ENCODE measurements at regions not wholly inside any gene's neighbourhood (a gene's known extent, or its start where the extent isn't known, plus 50 kb on each side); places are given as distances from the start of the nearest gene placed in this dataset.

DNA sequence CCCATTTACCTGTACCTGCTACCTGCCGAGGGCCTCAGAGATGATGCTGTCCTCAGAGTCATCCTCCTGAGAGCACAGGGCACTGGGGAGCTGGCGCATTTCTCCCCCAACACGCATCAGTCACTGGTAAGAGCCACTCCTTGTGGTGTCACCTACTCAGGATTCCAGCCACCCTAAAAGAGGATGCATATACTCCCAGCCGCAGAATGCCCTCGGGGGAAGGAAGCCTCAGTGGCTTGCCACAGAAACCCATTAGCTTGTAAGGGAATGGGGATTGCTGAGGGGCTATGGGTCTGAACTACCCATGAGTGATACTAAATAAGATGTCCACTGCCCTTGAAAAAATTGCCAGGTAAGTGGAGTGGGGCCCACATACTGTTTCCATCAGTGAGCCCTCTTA lies 279.2 kb downstream of the WDR11 start:
- POLR2A ChIA-PET (ENCODE audit: low non-redundant PET) = no interaction called here
- CTCF ChIA-PET = no interaction called here
- H3K27ac ChIP-seq = no peak overlapping the region
- no peak for DNase-seq (ENCODE audit: low spot score)
- TF ChIP-seq, protein P1, sequence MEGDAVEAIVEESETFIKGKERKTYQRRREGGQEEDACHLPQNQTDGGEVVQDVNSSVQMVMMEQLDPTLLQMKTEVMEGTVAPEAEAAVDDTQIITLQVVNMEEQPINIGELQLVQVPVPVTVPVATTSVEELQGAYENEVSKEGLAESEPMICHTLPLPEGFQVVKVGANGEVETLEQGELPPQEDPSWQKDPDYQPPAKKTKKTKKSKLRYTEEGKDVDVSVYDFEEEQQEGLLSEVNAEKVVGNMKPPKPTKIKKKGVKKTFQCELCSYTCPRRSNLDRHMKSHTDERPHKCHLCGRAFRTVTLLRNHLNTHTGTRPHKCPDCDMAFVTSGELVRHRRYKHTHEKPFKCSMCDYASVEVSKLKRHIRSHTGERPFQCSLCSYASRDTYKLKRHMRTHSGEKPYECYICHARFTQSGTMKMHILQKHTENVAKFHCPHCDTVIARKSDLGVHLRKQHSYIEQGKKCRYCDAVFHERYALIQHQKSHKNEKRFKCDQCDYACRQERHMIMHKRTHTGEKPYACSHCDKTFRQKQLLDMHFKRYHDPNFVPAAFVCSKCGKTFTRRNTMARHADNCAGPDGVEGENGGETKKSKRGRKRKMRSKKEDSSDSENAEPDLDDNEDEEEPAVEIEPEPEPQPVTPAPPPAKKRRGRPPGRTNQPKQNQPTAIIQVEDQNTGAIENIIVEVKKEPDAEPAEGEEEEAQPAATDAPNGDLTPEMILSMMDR (conservative IDR thresholded peaks at IDR 0.05; ENCODE audit: low read depth) = no peak

DNA sequence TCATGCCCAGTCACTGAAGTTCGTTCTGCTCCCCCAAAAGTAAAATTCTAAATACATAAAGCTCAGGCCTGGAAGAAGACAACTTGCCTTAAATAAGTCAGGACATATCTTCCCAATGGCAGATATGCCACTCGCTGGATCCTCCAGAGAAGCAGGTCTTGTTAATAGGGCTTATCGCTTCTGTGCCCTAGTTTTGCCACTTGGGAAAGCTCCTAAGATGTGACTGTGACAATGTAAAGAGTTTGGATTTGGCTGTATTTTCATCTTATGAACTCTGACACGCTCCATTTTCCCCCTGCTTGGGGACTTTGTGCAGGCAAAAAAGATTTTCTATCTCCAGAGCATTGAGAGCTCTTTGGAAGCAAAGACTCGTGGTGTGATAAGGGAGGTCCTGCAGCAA lies 279.9 kb downstream of the WDR11 start:
- CTCF ChIA-PET = no interaction called here
- TF ChIP-seq, protein P1 (conservative IDR thresholded peaks at IDR 0.05; ENCODE audit: low read depth) = no peak
- POLR2A ChIA-PET (ENCODE audit: low non-redundant PET) = no interaction called here
- no peak overlapping the region for H3K27ac ChIP-seq
- no peak for DNase-seq (ENCODE audit: low spot score)

DNA sequence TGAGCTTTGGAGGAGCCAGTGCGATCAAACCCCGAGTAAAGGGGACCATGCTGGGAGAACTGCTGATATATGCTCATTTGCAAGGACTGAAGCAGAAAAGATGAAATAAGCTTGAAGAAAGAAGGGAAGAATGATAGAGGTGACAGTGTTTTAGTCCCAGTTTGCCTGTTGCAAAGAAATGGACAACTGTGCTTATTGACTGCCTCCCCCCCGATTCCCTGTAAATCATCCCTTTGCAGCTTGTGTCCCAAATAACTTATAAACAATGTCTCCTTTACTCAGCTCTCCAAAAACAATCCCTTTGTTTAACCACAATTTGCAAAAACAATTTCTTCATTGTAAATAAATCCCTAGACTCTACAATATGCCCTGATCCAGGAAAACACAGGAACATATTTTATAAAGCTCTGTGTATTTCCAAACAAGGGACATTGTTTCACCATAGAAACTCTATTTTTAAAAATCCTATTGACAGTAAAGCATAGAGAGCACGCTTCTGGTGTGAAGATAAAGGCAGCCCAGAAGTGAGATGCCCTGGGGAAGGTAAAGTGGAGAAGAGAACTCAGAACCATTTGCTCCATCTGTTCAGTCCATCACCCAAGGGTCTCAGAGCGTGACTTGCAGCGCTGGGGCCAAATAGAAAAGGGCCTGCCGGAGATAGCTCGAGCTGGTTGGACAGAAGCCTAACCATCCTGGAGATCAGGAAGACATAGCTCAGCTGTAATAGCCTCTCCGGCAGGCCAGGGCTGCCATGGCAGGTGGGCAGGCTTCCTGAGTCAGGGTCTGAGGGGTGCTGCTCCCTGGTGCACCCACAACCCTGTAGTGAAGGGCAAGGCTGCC lies 280.5 kb downstream of the WDR11 start:
- ChIA-PET POLR2A (ENCODE audit: low non-redundant PET) (no interaction called here), CTCF (no interaction called here)
- DNase-seq (ENCODE audit: low spot score) = no peak
- H3K27ac ChIP-seq = no peak overlapping the region
- TF ChIP-seq, protein P1 (conservative IDR thresholded peaks at IDR 0.05; ENCODE audit: low read depth) = no peak

DNA sequence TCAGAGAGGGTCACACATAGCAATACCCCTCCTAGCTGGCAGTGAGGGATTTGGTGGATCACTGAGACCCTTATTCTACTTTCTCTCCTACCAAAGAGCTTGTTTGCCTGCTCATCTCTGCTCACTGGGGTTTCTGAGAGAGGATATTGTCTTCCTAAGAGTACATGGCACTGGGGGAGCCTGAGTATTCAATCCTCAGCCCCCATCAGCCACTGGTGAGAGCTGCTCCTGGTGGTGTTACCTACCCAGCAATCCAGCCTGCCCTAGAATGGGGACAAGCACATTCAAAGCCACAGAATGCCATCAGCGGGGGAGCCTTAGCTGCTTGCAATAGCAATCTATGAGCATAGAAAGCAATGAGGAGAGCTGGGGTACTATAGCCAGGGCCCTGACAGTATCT lies 281.1 kb downstream of the WDR11 start:
- DNase-seq (ENCODE audit: low spot score) = no peak
- H3K27ac ChIP-seq = no peak overlapping the region
- TF ChIP-seq, protein P1 (conservative IDR thresholded peaks at IDR 0.05; ENCODE audit: low read depth) = no peak
- CTCF ChIA-PET = no interaction called here
- POLR2A ChIA-PET (ENCODE audit: low non-redundant PET) = no interaction called here

DNA sequence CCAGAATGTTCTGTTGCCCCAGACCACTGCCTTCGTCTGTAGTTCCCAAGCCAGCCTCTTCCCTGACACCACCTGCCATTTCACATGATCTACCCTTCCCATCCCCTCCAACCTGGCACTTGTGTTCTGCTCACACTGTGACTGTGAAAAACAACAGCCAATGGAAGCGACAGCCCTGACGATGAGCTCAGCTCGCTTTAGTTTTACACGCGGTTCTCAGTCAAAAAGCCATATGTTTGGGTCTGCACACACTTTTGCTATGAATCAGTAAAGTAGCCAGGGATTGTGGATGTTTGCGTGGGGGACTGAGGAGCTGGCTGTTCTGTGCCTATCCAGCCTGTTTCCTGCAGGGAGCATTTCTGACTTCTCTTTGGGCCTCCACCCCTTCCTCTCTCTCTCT lies 282.7 kb downstream of the WDR11 start:
- H3K27ac ChIP-seq = no peak overlapping the region
- CTCF ChIA-PET = interaction anchor here (0.6 kb wide), 2 partner anchors 230 to 395 kb away, joined by 3 to 4 read pairs; no protein-coding TSS in a partner anchor
- TF ChIP-seq, protein P1 (conservative IDR thresholded peaks at IDR 0.05; ENCODE audit: low read depth) = no peak
- POLR2A ChIA-PET (ENCODE audit: low non-redundant PET) = no interaction called here
- no peak for DNase-seq (ENCODE audit: low spot score)

DNA sequence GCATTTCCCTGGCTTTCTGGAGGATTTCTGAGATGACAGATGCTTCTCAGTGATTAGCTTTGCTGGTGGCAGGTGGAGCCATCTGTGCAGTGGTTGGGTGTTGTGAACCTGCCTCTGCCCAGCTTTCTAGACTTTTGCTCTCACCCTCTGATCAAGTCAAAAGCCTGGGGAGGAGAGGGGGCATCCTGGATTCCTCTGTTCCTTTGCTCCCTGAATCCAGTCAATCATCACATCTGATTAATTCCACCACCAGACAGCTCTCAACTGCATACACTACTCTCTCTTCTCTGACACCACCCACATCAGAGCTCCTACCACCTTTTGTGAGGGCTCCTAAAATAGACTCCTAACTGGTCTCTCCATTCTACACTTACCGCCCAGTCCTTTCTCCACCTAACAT lies 283.5 kb downstream of the WDR11 start:
- TF ChIP-seq, protein P1 (conservative IDR thresholded peaks at IDR 0.05; ENCODE audit: low read depth) = no peak
- DNase-seq (ENCODE audit: low spot score) = no peak
- no peak overlapping the region for H3K27ac ChIP-seq
- POLR2A ChIA-PET (ENCODE audit: low non-redundant PET) = no interaction called here
- CTCF ChIA-PET = no interaction called here
